GM12872 (cell line): ENCODE measurements at regions not wholly inside any gene's neighbourhood (a gene's known extent, or its start where the extent isn't known, plus 50 kb on each side); places are given as distances from the start of the nearest gene placed in this dataset.

Source experiments
- CTCF ChIP-seq: IDR thresholded peaks from 3 replicates; pipeline ENCODE4 v1.5.1; 2011; ENCODE audit warnings: low read depth, mild to moderate bottlenecking, low read length, moderate library complexity; ENCODE audit not compliant: insufficient read depth

DNA sequence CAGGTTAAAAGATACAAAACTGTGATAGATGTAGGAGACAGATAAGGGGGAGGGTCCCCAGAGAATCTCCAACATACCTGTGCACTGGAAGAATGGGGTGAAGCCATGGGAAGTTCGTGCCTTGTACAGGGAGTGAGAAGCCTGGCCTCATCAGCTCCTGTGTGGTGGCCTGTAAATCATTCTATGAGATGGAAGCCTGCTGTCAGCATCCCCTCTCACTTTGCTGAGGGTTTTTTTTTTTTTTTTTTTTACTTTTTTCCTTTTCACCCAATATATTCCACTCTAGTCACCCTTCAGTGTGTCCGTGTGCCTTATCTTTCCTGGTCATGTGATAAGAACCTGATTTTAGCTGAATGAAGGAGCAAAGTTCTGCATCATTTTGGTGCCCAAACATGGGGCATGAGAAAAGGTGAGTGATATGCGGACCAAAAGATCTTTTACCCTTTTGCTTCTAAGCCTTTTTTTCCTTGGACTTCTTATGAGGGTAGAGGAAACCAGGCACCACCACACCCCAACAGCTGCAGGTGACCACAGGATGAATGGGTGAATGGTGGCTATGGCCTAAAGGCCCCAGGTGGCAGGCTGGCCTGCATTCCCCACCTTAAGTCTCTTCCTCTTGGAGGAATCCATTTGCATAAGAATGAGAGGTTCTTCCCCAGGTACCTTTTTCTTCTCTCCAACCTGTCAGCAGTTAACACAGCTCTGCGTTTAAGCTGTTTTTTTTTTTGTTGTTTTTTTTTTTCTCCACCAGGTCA lies 1345.0 kb downstream of the NSUN3 start:
- TF ChIP-seq CTCF = no peak

- TF ChIP-seq CTCF = no peak
Observed at GRCh38 chr3:95408464-95408862, 1345.6 kb downstream of the NSUN3 start.

DNA sequence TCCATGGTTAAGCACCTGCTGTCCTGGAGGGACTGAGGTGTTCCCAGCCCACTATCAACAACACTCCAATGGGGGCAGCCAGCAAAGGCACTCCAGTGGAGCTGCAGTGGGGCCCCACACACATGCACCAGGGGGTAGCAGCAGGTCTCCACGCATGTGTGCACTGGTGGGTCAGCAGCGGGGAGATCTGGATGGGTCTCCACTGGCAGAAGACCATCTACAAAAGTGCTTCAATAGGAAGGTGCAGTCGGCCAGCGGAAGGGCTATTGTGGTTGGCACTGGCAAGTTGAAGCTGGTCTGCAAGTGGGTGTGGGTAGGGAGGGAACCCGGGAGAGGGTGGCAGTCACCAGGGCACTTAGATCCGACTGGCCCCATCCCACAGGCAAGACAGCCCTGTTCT lies 1355.4 kb downstream of the NSUN3 start:
- TF ChIP-seq CTCF = no peak

DNA sequence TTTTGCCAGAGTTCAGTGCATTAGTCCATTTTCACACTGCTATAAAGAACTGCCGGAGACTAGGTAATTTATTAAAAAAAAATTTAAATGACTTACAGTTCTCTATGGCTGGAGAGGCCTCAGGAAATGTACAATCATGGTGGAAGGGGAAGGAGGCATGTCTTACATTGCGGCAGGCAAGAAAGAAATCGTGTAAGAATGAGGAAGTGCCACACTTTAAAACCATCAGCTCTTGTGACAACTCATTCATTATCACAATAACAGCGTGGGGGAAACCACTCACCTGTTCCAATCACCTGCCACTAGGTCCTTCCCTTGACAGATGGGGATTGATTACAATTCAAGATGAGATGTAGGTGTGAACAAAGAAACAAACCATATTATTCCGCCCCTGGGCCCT lies 1361.4 kb downstream of the NSUN3 start:
- TF ChIP-seq CTCF = no peak

DNA sequence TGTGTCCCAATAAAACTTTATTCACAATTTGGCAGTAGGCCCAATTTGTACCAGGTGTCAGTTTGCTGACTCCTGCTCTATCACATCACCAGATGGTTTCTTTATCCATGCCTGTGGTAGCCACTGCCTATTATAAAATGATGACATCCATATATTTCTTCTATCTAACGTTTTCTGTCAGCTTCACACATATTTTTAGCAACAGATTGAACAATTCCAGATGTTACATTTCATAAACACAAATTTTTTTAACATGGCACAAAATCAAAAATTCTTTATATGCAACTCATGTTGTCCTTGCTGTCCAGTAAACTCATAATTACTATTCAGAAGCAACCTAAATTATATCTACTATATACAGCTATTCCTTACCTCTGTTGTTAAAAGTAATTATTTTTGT lies 1371.6 kb downstream of the NSUN3 start:
- no peak for TF ChIP-seq CTCF

DNA sequence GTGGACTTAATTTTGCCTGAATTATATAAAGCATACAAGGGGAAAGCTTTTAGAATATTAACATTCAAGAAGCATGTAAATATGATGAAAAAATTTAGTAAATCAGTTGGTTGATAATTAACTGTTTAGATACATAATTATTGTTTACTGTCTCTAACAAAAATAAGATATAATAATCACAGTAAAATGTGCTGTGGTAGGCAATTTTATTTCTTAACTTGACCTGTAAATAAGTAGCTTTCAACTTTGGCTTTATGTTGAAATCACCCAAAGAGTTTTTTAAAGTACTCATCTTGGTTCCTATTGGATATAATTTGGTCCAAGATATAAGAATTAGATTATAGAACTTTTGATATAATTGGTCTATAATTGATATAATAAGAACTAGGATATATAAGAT lies 1374.5 kb downstream of the NSUN3 start:
- TF ChIP-seq CTCF = no peak

DNA sequence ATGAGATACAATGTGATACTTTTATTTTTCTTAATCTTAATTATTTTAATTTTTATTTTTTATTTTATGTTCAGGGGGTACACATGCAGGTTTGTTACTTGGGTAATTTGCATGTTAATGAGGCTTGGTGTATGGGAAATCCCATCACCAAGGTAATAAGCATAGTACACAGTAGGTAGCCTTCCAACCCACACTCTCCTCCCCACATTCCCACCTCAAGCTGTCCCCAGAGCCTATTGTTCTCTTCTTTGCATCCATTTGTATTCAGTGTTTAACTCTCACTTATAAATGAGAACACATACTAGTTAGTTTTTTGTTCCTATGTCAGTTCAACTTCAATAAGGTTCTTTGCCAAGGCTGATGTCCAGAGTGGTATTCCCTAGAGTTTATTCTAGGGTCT lies 1375.4 kb downstream of the NSUN3 start:
- TF ChIP-seq CTCF = no peak
